Fibroblast of skin of abdomen (primary cell): ENCODE measurements at regions not wholly inside any gene's neighbourhood (a gene's known extent, or its start where the extent isn't known, plus 50 kb on each side); places are given as distances from the start of the nearest gene placed in this dataset.
"Not testable (repeated sequence)": the region's sequence is repeated elsewhere in the genome, so short reads cannot be mapped to it uniquely, and the experiment has no call there.

ENCODE experiments used
- DNase-seq: peaks from one replicate; pipeline ENCODE4 v3.0.0-alpha.2; 2013

- DNase-seq: not testable (repeated sequence)
These were observed 63.8 kb downstream of the SPANXA1 start for GRCh38 chrX:141520750-141521149.

DNA sequence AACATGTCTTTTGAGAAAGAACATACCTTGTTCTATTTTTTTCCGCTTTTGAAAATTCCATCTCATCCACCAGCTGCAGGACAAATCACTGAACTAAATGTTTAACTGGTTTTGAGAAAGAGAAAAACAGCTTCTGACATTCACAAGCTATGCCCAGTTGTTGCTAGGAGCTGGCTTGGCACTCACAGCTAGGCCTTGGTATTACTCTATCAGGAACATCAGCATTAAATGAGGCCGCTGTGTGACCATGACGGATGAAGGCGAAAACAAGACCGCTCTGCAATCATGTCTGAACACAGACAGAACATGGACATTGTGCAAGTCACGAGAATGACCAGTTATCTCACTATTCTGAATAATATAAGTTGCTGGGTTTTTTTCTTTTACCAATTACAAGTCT, 108.8 kb downstream of the SPANXA1 start:
- DNase-seq: not testable (repeated sequence)

GRCh38 chrX:141469469-141469868, 115.1 kb downstream of the SPANXA1 start:
- DNase-seq: peak; percentile 35

DNA sequence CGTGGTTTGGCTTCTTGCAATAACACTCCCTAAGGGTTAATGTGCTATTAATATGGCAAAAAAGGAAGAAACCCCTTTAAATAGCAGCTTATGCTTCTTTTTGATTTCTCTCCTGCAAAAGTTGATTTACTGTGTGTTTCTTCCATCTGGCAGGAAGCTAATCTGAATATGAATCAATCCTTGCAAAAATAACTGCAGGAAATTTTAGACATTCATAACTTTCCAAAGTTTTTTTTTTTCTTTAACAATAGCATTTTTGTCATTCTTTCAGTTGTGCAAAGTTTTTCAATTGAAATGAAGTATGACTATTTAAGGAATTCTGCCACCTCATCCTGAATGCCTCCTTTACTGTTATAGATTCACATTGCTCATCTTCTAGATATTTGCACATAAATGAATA, 115.6 kb downstream of the SPANXA1 start:
- DNase-seq: peak; percentile 84

- DNase-seq: no peak
These were observed 117.1 kb downstream of the SPANXA1 start for GRCh38 chrX:141467442-141467841.

GRCh38 chrX:141455103-141455502, 129.4 kb downstream of the SPANXA1 start:
- DNase-seq: no peak

DNA sequence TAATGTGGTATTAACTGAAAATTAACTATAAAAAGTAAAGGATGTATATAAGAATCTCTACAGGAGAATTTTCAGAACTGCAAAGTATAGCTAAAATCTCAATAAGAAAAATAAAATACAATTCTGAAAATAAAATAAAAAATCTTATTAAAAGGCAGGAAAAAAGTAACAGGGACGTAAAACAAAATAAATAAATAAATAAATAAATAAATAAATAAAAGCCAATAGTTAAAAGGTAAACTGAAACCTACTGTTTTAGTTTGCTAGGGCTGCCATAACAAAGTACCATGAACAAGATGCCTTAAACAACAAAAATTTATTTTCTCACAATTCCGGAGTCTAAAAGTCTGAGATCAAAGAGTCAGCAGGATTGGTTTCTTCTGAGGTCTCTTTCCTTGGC, 140.6 kb downstream of the SPANXA1 start:
- DNase-seq: no peak

GRCh38 chrX:141439651-141440050, 144.9 kb downstream of the SPANXA1 start:
- no peak for DNase-seq

- no peak for DNase-seq
These were observed 168.6 kb downstream of the SPANXA1 start for GRCh38 chrX:141415889-141416288.

DNA sequence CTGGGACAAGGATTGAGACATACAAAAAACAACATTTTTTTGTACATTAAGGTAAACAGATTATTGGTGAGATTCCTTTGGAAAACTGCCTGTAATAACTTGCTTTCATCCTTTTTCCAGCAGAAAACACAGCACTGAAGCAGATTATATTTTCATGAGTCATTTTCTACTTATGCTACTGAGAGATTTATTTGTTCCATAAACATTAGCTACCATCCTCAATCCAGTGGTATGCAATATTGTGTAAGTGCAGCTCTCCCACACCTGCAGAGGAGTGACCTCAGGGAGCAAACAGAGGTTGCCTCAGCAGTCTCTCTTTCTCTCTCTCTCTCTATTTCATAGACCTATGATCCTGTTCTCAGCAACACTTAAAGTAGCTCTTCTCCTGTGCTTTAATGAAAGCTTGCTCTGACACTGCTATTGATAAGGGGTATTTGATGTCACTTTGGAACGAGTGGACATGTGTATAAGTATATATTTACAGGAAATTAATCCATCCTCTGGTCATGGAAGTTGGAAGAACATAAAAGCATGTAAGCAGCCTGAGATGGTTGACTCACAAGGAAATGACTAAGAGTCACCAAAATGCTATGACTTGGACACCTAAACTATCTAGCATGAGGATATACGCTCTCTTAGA, 163.7 kb upstream of the SPANXC start:
- DNase-seq: peak; percentile 72

GRCh38 chrX:141405486-141405852, 163.2 kb upstream of the SPANXC start:
- DNase-seq: peak; percentile 1

- DNase-seq: no peak
These were observed 160.7 kb upstream of the SPANXC start for GRCh38 chrX:141402897-141403610.

DNA sequence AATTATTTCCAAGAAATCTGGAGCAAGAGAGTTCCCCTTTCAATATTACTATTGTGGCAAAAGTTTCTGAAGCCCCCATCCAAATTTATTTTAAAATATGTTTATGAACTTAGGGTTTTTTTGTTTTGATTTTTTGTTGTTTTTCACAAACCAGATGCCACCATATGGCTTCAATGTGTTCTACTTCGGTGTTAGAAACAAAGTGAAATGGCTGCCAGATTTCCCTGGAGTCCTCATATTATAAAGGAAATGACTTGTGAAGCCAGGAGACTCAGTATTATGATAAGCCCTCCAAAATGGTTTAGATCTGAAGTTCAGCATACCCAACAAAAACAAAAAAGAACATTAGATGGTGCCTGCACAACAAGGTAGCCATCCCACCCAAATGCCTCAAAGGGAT, 154.2 kb upstream of the SPANXC start:
- DNase-seq: no peak

DNA sequence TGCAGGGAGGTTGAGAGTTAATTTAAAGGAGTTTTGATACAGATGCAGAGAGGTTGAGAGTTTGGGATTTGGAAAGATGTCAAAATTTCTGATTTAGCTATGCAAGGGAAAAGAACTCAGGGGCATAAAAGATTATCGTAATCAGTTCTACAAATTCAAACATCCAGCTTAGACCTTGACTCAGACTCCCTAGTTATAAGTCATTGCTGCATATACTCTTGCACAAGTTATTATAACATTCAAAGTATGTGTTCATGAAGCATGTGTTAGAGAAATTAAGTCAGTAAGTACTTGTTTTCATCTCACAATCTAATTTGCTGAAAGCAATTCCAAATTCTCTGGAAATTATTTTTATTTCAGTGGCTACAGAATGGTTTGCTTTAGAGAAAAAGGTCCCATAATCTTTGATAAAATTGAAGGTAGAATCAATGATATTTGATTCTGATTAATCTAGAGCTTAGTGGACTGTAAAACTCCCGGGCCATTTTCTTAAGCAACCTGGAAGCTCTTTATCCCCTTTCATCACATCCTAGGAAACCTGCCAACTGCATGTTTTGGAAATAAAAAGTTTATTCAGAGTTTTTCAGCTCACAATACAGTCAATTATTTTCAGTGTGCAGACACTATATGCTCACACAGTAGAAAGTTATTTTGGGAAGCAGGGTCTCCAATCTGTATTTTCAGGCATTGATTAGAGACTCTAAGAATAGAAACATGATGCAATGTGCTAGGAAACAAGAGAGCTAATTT, 132.9 kb upstream of the SPANXC start:
- no peak for DNase-seq

- no peak for DNase-seq
These were observed 99.4 kb upstream of the SPANXC start for GRCh38 chrX:141341743-141342142.

GRCh38 chrX:141341341-141341740, 99.0 kb upstream of the SPANXC start:
- peak; percentile 72 for DNase-seq

GRCh38 chrX:141320801-141321200, 78.5 kb upstream of the SPANXC start:
- DNase-seq: no peak

- no peak for DNase-seq
These were observed 72.1 kb upstream of the SPANXC start for GRCh38 chrX:141314441-141314840.

GRCh38 chrX:141301017-141301416, 58.7 kb upstream of the SPANXC start:
- no peak for DNase-seq
